DND-41 (cell line): ENCODE measurements at regions not wholly inside any gene's neighbourhood (a gene's known extent, or its start where the extent isn't known, plus 50 kb on each side); places are given as distances from the start of the nearest gene placed in this dataset.
"Not testable (repeated sequence)": the region's sequence is repeated elsewhere in the genome, so short reads cannot be mapped to it uniquely, and the experiment has no call there.

ENCODE experiments used
- ATAC-seq: fragments of 200-7000 bp; cut with Tn5 transposase; 3 replicates; pipeline ENCODE4 v1.9.1; 2021; ENCODE audit warnings: low read depth; ENCODE audit not compliant: insufficient read depth
- DNase-seq: peaks from one replicate; pipeline ENCODE4 v3.0.0-alpha.2; 2020
- H2AFZ ChIP-seq: 2 replicates; pipeline ENCODE4 v1.6.0; 2012; ENCODE audit warnings: low read depth, low read length
- H3K27ac ChIP-seq: 2 replicates; pipeline ENCODE4 v1.5.1; 2012; ENCODE audit warnings: low read length, inconsistent platforms
- H3K27me3 ChIP-seq: fragments of 200-600 bp; sonication (generic); 2 replicates; pipeline ENCODE4 v1.6.0; 2012; ENCODE audit warnings: low read length, mild to moderate bottlenecking, inconsistent platforms; ENCODE audit not compliant: insufficient read depth, poor library complexity
- H3K36me3 ChIP-seq: 2 replicates; pipeline ENCODE4 v1.5.1; 2012; ENCODE audit warnings: low read length, inconsistent platforms; ENCODE audit not compliant: insufficient read depth
- H3K4me1 ChIP-seq: 2 replicates; pipeline ENCODE4 v1.5.1; 2012; ENCODE audit warnings: mild to moderate bottlenecking, low read length; ENCODE audit not compliant: insufficient read depth
- H3K4me2 ChIP-seq: 2 replicates; pipeline ENCODE4 v1.6.0; 2012; ENCODE audit warnings: mild to moderate bottlenecking, moderate library complexity, low read length, inconsistent platforms; ENCODE audit not compliant: insufficient read depth
- H3K4me3 ChIP-seq, 2 experiments: fragments of 200-600 bp in 1 of 2; shearing (Covaris generic) in 1 of 2; 2 replicates each; pipeline ENCODE4 v1.5.1; 2012 to 2016; ENCODE audit warnings: inconsistent platforms in 2 of 2, low read length in 2 of 2, mild to moderate bottlenecking in 2 of 2, low read depth in 1 of 2, moderate library complexity in 1 of 2
- H3K79me2 ChIP-seq: 2 replicates; pipeline ENCODE4 v1.6.0; 2012; ENCODE audit warnings: low read length, inconsistent platforms; ENCODE audit not compliant: insufficient read depth
- H3K9ac ChIP-seq: 2 replicates; pipeline ENCODE4 v1.6.0; 2012; ENCODE audit warnings: low read depth, mild to moderate bottlenecking, inconsistent platforms, low read length, moderate library complexity
- H3K9me3 ChIP-seq: 2 replicates; pipeline ENCODE4 v1.5.1; 2012; ENCODE audit warnings: low read length, moderate library complexity, mild to moderate bottlenecking, inconsistent platforms; ENCODE audit not compliant: insufficient read depth, severe bottlenecking
- H4K20me1 ChIP-seq: 2 replicates; pipeline ENCODE4 v1.6.0; 2012; ENCODE audit warnings: low read length; ENCODE audit not compliant: insufficient read depth
- EZH2 ChIP-seq: IDR thresholded peaks from 3 replicates; pipeline ENCODE4 v1.6.1; 2012; ENCODE audit warnings: borderline replicate concordance, low read depth, mild to moderate bottlenecking, moderate library complexity, low read length, inconsistent platforms; ENCODE audit not compliant: severe bottlenecking
- TF ChIP-seq, protein P1 (sequence below): IDR thresholded peaks from 2 replicates; pipeline ENCODE4 v1.5.1; 2012; ENCODE audit warnings: borderline replicate concordance, low read length, moderate library complexity, mild to moderate bottlenecking; ENCODE audit not compliant: poor library complexity, severe bottlenecking; ENCODE audit errors: extremely low read depth

DNA sequence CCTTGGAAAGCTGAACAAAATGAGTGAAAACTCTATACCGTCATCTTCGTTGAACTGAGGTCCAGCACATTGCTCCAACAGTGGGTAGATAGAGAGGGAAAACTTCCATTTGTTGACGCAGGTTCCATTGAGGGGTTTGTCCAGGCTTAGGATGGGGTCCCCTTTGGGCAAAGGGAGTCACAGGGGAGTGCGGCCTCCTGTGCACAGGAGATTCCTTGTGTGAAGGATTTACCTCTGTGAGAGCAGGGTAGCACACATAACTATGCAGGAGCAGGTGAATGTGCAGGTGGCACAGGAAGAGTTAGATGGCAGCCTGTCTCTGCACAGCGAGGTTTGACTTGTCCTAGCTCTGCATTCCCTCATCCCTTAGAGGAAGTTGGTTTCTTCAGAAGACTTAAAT lies 139.3 kb downstream of the SNRPN start:
- Histone ChIP-seq H2AFZ (no peak overlapping the region), H3K4me1 (no peaks in the 10 kb centered on the region), H3K4me3 (no peak overlapping the region), H3K9ac (no peak overlapping the region), H3K27ac (no peak overlapping the region), H3K36me3 (peaks cover 92% of the 10 kb centered on the region), H3K9me3 (peaks cover 7% of the 10 kb centered on the region), H3K4me2 (no peak overlapping the region), H3K27me3 (no peaks in the 10 kb centered on the region), H3K79me2 (no peaks in the 10 kb centered on the region), H4K20me1 (no peaks in the 10 kb centered on the region)
- DNase-seq (no peak), ATAC-seq (no peak)
- TF ChIP-seq, protein P1, sequence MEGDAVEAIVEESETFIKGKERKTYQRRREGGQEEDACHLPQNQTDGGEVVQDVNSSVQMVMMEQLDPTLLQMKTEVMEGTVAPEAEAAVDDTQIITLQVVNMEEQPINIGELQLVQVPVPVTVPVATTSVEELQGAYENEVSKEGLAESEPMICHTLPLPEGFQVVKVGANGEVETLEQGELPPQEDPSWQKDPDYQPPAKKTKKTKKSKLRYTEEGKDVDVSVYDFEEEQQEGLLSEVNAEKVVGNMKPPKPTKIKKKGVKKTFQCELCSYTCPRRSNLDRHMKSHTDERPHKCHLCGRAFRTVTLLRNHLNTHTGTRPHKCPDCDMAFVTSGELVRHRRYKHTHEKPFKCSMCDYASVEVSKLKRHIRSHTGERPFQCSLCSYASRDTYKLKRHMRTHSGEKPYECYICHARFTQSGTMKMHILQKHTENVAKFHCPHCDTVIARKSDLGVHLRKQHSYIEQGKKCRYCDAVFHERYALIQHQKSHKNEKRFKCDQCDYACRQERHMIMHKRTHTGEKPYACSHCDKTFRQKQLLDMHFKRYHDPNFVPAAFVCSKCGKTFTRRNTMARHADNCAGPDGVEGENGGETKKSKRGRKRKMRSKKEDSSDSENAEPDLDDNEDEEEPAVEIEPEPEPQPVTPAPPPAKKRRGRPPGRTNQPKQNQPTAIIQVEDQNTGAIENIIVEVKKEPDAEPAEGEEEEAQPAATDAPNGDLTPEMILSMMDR, result no peak
- TF ChIP-seq EZH2, result no peak

DNA sequence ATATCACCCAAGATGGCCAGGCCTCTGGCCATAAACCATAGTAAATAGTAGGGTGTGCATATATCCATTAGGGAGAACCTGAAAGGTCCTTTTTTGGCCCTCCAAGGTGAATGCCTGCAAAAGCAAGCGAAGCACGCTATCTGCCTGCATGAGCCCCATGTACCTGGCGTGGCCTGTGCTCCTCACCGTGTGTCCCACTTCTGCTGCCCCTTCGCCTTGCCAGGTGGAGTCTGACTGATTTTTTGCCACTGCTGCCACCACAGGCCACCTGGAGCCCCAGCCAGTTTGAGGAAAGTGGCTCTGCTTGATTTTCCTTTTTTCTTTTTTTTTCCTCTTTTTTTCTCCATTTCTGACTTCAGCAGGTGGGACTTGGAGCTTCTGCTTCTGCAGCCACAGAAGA lies 139.7 kb downstream of the SNRPN start:
- no peak overlapping the region for H3K4me2 ChIP-seq
- no peak overlapping the region for H2AFZ ChIP-seq
- no peak overlapping the region for H3K4me3 ChIP-seq
- H3K9me3 ChIP-seq, result peaks cover 5% of the 10 kb centered on the region
- no peak for TF ChIP-seq EZH2
- TF ChIP-seq, protein P1, result no peak
- H3K4me1 ChIP-seq, result no peaks in the 10 kb centered on the region
- no peaks in the 10 kb centered on the region for H3K79me2 ChIP-seq
- ATAC-seq, result no peak
- H3K36me3 ChIP-seq, result peaks cover 92% of the 10 kb centered on the region
- H3K27ac ChIP-seq, result no peak overlapping the region
- H4K20me1 ChIP-seq, result no peaks in the 10 kb centered on the region
- H3K27me3 ChIP-seq, result no peaks in the 10 kb centered on the region
- no peak overlapping the region for H3K9ac ChIP-seq
- DNase-seq, result no peak

DNA sequence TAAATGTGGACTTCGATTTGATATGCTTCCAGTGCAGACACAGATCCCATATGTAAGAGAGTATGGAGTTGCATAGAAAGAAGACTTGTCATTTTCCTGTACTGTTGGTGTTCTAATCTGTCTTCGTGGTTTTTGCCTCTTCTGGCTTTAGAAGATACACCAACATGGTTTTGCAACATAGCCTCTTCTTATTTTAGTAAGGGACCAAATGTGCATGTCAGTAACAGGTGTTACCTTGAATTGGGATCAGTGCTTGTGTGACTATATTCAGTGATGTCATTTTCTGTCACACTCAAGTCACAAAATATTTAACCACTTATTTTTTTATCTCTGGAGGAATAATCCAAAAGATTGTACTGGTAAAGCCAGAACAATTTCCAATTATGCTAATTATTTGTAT lies 140.4 kb downstream of the SNRPN start:
- no peak overlapping the region for H2AFZ ChIP-seq
- no peak overlapping the region for H3K9ac ChIP-seq
- H3K4me2 ChIP-seq, result no peak overlapping the region
- DNase-seq, result no peak
- H4K20me1 ChIP-seq, result no peaks in the 10 kb centered on the region
- peaks cover 92% of the 10 kb centered on the region for H3K36me3 ChIP-seq
- H3K79me2 ChIP-seq, result no peaks in the 10 kb centered on the region
- H3K27me3 ChIP-seq, result no peaks in the 10 kb centered on the region
- no peak for ATAC-seq
- TF ChIP-seq, protein P1, result no peak
- TF ChIP-seq EZH2, result no peak
- H3K9me3 ChIP-seq, result peaks cover under 1% of the 10 kb centered on the region
- no peak overlapping the region for H3K27ac ChIP-seq
- no peak overlapping the region for H3K4me3 ChIP-seq
- H3K4me1 ChIP-seq, result no peaks in the 10 kb centered on the region

DNA sequence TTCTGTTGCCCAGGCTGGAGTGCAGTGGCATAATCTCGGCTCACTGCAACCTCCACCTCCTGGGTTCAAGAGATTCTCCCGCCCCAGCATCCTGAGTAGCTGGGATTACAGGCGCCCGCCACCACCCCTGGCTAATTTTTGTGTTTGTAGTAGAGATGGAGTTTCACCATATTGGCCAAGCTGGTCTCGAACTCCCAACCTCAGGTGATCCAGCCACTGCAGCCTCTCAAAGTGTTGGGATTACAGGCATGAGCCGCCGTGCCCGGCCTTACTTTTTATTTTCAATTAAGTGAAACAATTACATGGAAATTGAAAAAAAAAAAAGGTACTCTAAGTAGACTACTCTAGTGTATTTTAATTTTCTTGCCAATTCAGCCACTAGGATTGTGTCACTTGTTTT lies 145.2 kb downstream of the SNRPN start:
- not testable (repeated sequence) for H3K9me3 ChIP-seq, H3K4me1 ChIP-seq, ATAC-seq, H3K4me3 ChIP-seq, H2AFZ ChIP-seq, H4K20me1 ChIP-seq, H3K4me2 ChIP-seq, H3K27me3 ChIP-seq, DNase-seq, H3K79me2 ChIP-seq, H3K9ac ChIP-seq, H3K27ac ChIP-seq
- peaks cover 80% of the 10 kb centered on the region for H3K36me3 ChIP-seq
